22Rv1 (cell line): ENCODE measurements at regions not wholly inside any gene's neighbourhood (a gene's known extent, or its start where the extent isn't known, plus 50 kb on each side); places are given as distances from the start of the nearest gene placed in this dataset.

Experiments
- CTCF ChIP-seq: fragments of 450-650 bp; IDR thresholded peaks from 2 replicates; pipeline ENCODE4 v1.5.1; 2017; ENCODE audit warnings: mild to moderate bottlenecking
- ZFX ChIP-seq: fragments of 450-650 bp; IDR thresholded peaks from 2 replicates; pipeline ENCODE4 v1.6.1; 2017; ENCODE audit warnings: antibody characterized with exemption, borderline replicate concordance

- TF ChIP-seq CTCF, result no peak
- TF ChIP-seq ZFX, result no peak
Measured at GRCh38 chr20:11305406-11305805, 612.3 kb upstream of the BTBD3 start.
